ENCODE measurements at regions not wholly inside any gene's neighbourhood (a gene's known extent, or its start where the extent isn't known, plus 50 kb on each side); places are given as distances from the start of the nearest gene placed in this dataset.
A peak's percentile ranks its signal among the peaks of the same experiment; 100 is the strongest.

DNA sequence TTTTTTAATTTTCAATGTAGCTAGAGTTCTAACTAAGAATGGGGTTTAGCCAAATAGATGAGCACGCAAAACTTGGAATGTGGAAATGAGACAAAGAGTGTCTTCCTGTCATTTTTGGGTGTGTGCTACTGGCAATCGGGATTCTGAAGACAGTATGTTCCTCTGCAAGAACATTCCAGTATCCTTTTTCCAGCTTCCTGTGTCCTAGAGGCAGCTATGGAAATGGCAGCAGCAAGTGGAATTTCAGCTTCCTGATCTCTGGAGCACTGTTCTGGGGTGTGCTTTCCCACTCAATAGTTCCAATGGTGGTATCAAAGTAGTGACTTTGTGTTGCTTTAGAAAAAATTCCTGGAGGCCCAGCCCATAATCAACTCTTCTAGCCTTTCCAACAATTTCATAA, 642.9 kb upstream of the KCNMB2 start:
- peak; percentile 56 to 79 for ATAC-seq
- no peak for DNase-seq
- peak overlapping the region in 1 of 4 donors; percentile 1 for H3K27ac ChIP-seq
- no peaks in the 10 kb centered on the region for H3K27me3 ChIP-seq
- in situ Hi-C loops (cut with MboI; ENCODE audit: low sequenced_read_pairs in 4 of 4) (no loop called here), intact Hi-C loops (cut with DNase I; ENCODE audit: low total_unique reads) (no loop called here)
- H3K9me3 ChIP-seq: peaks cover 0 to 6% (median 0%) of the 10 kb centered on the region in 3 donors
- TF ChIP-seq POLR2A (IDR thresholded peaks at IDR 0.05): no peak
- TF ChIP-seq, protein P1, sequence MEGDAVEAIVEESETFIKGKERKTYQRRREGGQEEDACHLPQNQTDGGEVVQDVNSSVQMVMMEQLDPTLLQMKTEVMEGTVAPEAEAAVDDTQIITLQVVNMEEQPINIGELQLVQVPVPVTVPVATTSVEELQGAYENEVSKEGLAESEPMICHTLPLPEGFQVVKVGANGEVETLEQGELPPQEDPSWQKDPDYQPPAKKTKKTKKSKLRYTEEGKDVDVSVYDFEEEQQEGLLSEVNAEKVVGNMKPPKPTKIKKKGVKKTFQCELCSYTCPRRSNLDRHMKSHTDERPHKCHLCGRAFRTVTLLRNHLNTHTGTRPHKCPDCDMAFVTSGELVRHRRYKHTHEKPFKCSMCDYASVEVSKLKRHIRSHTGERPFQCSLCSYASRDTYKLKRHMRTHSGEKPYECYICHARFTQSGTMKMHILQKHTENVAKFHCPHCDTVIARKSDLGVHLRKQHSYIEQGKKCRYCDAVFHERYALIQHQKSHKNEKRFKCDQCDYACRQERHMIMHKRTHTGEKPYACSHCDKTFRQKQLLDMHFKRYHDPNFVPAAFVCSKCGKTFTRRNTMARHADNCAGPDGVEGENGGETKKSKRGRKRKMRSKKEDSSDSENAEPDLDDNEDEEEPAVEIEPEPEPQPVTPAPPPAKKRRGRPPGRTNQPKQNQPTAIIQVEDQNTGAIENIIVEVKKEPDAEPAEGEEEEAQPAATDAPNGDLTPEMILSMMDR (IDR thresholded peaks at IDR 0.05 in 4 of 5, conservative IDR thresholded peaks at IDR 0.05 in 1 of 5): peak in 1 of 5 experiments; percentile 19
- H3K4me3 ChIP-seq: no peak overlapping the region
- H3K36me3 ChIP-seq: no peaks in the 10 kb centered on the region
- H3K4me1 ChIP-seq: peaks cover 0 to 10% of the 10 kb centered on the region in 2 donors

DNA sequence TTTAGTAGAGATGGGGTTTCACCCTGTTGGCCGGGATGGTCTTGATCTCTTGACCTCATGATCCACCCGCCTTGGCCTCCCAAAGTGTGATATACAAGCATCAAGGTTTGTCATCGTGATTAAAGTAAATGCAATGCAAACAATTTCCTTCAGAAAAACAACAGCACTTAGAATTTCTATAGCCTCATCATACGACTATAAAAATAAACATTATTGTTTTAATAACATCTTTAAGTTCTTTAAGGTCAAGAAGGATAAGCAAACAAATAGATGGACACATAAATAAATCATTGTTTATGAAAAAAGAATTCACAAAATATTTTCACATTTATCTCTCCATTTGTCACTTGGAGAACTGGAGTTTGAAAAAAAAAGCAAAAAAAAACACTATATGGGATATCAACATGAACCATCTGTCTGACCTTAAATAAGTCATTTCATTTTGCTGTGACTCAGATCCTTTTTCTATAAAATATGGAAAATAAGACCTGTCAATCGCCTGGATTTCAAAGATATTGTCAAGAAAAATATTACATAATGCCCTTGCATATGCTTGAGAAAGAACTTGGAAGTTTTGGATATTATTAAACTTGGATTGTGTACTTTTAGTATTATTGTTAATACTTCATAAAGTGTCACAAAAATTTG, 642.0 kb upstream of the KCNMB2 start:
- ATAC-seq: no peak
- no peak overlapping the region for H3K4me3 ChIP-seq
- peaks cover 0 to 10% of the 10 kb centered on the region in 2 donors for H3K4me1 ChIP-seq
- intact Hi-C loops (cut with DNase I; ENCODE audit: low total_unique reads) (no loop called here), in situ Hi-C loops (cut with MboI; ENCODE audit: low sequenced_read_pairs in 4 of 4) (no loop called here)
- H3K9me3 ChIP-seq: peaks cover 0 to 7% (median 0%) of the 10 kb centered on the region in 3 donors
- DNase-seq: no peak
- H3K27ac ChIP-seq: no peak overlapping the region
- H3K27me3 ChIP-seq: no peaks in the 10 kb centered on the region
- TF ChIP-seq POLR2A (IDR thresholded peaks at IDR 0.05): no peak
- TF ChIP-seq, protein P1 (IDR thresholded peaks at IDR 0.05 in 4 of 5, conservative IDR thresholded peaks at IDR 0.05 in 1 of 5): no peak
- no peaks in the 10 kb centered on the region for H3K36me3 ChIP-seq

DNA sequence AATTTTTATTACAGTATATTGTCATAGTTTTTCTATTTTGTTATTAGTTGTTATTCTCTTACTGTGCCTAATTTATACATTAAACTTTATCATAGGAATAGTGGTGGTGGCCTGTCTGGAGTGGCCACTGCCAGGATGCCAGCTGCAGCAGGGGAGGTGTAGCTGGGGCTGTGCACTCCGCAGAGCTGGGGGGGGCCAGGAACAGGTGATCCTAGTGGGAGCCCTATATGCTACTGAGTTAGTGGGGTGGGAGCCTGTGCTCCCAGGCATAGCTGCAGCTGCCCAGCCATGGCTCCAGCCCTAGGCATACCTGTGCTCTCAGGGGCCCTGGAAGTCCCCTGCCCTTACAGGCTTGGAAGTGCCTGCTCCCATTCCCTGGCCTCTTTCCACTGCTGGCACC, 638.1 kb upstream of the KCNMB2 start:
- no peak overlapping the region for H3K27ac ChIP-seq
- peaks cover 0 to 12% (median 0%) of the 10 kb centered on the region in 3 donors for H3K9me3 ChIP-seq
- H3K4me3 ChIP-seq: no peak overlapping the region
- DNase-seq (no peak), ATAC-seq (no peak)
- H3K36me3 ChIP-seq: no peaks in the 10 kb centered on the region
- H3K27me3 ChIP-seq: no peaks in the 10 kb centered on the region
- H3K4me1 ChIP-seq: peaks cover 0 to 6% of the 10 kb centered on the region in 2 donors
- intact Hi-C loops (cut with DNase I; ENCODE audit: low total_unique reads) (no loop called here), in situ Hi-C loops (cut with MboI; ENCODE audit: low sequenced_read_pairs in 4 of 4) (no loop called here)
- TF ChIP-seq POLR2A (IDR thresholded peaks at IDR 0.05): no peak
- TF ChIP-seq, protein P1 (IDR thresholded peaks at IDR 0.05 in 4 of 5, conservative IDR thresholded peaks at IDR 0.05 in 1 of 5): no peak

DNA sequence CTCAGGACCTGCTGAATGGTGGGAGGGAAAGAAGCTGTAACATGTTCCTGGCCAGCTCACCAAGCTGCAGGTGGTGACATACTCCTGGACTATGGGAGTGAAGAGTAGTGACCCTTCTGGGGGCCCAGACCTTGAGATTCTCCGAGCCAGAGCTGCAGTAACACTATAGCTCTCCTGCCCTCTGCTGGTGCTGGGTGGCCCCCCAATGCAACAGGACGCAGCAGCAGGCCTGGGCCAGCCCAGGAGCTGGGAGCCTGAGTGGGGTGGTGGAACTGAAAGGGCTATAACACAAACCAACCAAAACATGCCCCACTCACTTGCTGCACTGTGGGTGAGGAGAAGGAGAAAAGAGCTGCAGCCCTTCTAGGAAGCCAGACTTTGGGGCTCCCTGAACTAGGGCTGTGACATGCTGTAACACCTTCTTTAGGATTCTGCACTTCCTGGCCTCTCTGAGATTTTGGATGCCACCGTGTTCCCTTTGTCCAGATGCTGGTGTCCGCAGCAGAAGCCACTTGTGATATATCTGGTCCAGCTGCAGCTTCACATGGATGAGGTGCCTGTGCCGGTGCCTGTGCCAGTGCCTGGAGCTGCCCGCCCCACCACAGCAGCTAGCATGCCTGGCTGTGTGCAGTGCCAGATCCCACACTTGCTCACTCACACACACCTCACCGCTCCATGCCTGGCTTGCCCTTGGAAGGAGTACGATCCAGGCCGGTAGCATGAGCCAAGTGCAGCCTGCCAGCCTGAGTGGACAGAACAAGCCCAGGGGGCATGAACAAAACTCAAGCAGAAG, 636.8 kb upstream of the KCNMB2 start:
- DNase-seq: no peak
- Histone ChIP-seq H3K9me3 (peaks cover 0 to 12% (median 0%) of the 10 kb centered on the region in 3 donors), H3K27ac (no peak overlapping the region), H3K4me1 (no peaks in the 10 kb centered on the region), H3K4me3 (no peak overlapping the region), H3K27me3 (no peaks in the 10 kb centered on the region), H3K36me3 (no peaks in the 10 kb centered on the region)
- ATAC-seq: no peak
- no peak for TF ChIP-seq POLR2A (IDR thresholded peaks at IDR 0.05)
- TF ChIP-seq, protein P1 (IDR thresholded peaks at IDR 0.05 in 4 of 5, conservative IDR thresholded peaks at IDR 0.05 in 1 of 5): no peak
- intact Hi-C loops (cut with DNase I; ENCODE audit: low total_unique reads) (no loop called here), in situ Hi-C loops (cut with MboI; ENCODE audit: low sequenced_read_pairs in 4 of 4) (no loop called here)
